ENCODE measurements at regions not wholly inside any gene's neighbourhood (a gene's known extent, or its start where the extent isn't known, plus 50 kb on each side); places are given as distances from the start of the nearest gene placed in this dataset.
A peak's percentile ranks its signal among the peaks of the same experiment; 100 is the strongest.

DNA sequence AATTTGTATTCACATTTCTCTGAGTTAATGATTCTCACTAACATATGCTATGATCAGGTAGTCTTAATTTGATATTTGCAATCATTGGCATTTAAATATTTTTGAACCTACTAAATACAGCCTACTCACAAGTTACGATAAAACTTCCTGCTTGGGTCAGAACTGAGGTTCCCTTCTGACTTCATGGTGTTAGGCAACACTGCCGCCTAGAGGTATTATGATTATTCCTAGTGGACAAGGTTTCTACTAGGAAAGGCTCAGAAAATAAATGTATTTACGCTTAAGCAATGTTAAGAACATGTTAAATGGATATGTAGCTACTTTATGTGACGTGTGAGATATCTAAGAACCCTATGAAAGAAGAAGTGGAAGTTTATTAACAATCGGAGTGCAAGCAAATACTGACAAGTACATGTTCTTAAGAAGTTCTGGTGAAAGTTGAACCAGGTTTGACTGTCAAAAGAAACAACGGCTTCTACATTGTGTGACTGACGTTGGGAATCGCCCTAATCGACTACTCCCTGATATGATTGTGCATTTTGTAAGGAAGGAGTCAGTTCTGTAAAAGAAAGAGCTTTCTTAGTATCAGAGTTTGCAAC is 1395.8 kb downstream of the SLITRK5 start:
- TF ChIP-seq, protein P1, sequence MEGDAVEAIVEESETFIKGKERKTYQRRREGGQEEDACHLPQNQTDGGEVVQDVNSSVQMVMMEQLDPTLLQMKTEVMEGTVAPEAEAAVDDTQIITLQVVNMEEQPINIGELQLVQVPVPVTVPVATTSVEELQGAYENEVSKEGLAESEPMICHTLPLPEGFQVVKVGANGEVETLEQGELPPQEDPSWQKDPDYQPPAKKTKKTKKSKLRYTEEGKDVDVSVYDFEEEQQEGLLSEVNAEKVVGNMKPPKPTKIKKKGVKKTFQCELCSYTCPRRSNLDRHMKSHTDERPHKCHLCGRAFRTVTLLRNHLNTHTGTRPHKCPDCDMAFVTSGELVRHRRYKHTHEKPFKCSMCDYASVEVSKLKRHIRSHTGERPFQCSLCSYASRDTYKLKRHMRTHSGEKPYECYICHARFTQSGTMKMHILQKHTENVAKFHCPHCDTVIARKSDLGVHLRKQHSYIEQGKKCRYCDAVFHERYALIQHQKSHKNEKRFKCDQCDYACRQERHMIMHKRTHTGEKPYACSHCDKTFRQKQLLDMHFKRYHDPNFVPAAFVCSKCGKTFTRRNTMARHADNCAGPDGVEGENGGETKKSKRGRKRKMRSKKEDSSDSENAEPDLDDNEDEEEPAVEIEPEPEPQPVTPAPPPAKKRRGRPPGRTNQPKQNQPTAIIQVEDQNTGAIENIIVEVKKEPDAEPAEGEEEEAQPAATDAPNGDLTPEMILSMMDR (IDR thresholded peaks at IDR 0.05), result peak; percentile 32 to 68 (median 57)
- no peak for TF ChIP-seq POLR2A (IDR thresholded peaks at IDR 0.05)
